ENCODE measurements at regions not wholly inside any gene's neighbourhood (a gene's known extent, or its start where the extent isn't known, plus 50 kb on each side); places are given as distances from the start of the nearest gene placed in this dataset.

GRCh38 chr16:50868577-50868976, 126.7 kb downstream of the CYLD start:
- intact Hi-C loops (cut with micrococcal nuclease), result no loop called here
- Histone ChIP-seq H3K56ac (ENCODE audit: extremely low read depth, insufficient read depth, low read length) (no peak overlapping the region), H3K4ac (ENCODE audit: low read depth, low read length) (no peak overlapping the region), H2AK9ac (replicated peaks; ENCODE audit: low read depth, low read length, poor library complexity) (no peak overlapping the region), H2BK5ac (ENCODE audit: low read depth, low read length, poor library complexity, severe bottlenecking) (no peak overlapping the region), H3K36me3 (ENCODE audit: control insufficient read depth, insufficient read depth, low read length) (no peaks in the 10 kb centered on the region), H4K20me1 (ENCODE audit: insufficient read depth, low read length) (no peaks in the 10 kb centered on the region), H3K18ac (ENCODE audit: low read depth, low read length) (no peak overlapping the region), H4K5ac (ENCODE audit: low read depth, low read length) (no peak overlapping the region), H3K9me3 (ENCODE audit: control insufficient read depth, insufficient read depth, low read length) (no peaks in the 10 kb centered on the region), H3K79me1 (ENCODE audit: low read depth in 1 of 2, low read length in 2 of 2) (no peaks in the 10 kb centered on the region), H3K4me2 (ENCODE audit: low read depth, low read length) (no peak overlapping the region), H3K9me1 (ENCODE audit: insufficient read depth, low read length) (no peaks in the 10 kb centered on the region), H4K91ac (ENCODE audit: insufficient read depth, low read depth, low read length) (no peak overlapping the region), H2BK15ac (ENCODE audit: low read depth, low read length) (no peak overlapping the region), H3K14ac (replicated peaks; ENCODE audit: low read depth, low read length) (no peak overlapping the region), H3K9ac (ENCODE audit: low read depth, low read length) (no peak overlapping the region), H2AFZ (replicated peaks; ENCODE audit: low read length, poor library complexity) (no peak overlapping the region), H3K4me3 (ENCODE audit: insufficient read depth, low read depth, low read length) (no peak overlapping the region), H3K4me1 (ENCODE audit: control insufficient read depth, insufficient read depth, low read length) (no peaks in the 10 kb centered on the region), H3K27me3 (ENCODE audit: control insufficient read depth, insufficient read depth, low read length) (no peaks in the 10 kb centered on the region; the same call in 1 of the 2 replicates), H4K8ac (ENCODE audit: low read depth in 2 of 2, low read length in 2 of 2) (no peak overlapping the region), H2AK5ac (ENCODE audit: low read depth, low read length) (no peak overlapping the region), H2BK20ac (ENCODE audit: low read depth, low read length) (no peak overlapping the region), H3K23ac (ENCODE audit: low read depth, low read length) (no peak overlapping the region), H3K27ac (ENCODE audit: insufficient read depth, low read length) (no peak overlapping the region), H2BK120ac (ENCODE audit: low read depth, low read length) (no peak overlapping the region)
- ChIA-PET POLR2A (ENCODE audit: unreplicated experiment) (no interaction called here), CTCF (interaction anchor here (0.6 kb wide), 1 partner anchor 32 kb away, joined by 3 read pairs; no protein-coding TSS in a partner anchor)
- dilution Hi-C loops (cut with HindIII; ENCODE audit: low sequenced_read_pairs, unreplicated experiment), result no loop called here
- TF ChIP-seq NFE2L2 (IDR thresholded peaks at IDR 0.05; ENCODE audit: low read depth, low read length) (no peak), RCOR1 (IDR thresholded peaks at IDR 0.05; ENCODE audit: insufficient replicate concordance, low read length) (no peak), RAD21 (IDR thresholded peaks at IDR 0.05; ENCODE audit: low read length) (no peak), CEBPB (IDR thresholded peaks at IDR 0.05; ENCODE audit: low read depth, low read length) (no peak), MXI1 (IDR thresholded peaks at IDR 0.05; ENCODE audit: borderline replicate concordance, low read depth, low read length) (no peak), USF2 (IDR thresholded peaks at IDR 0.05; ENCODE audit: low read depth, low read length) (no peak), POLR2A (IDR thresholded peaks at IDR 0.05; ENCODE audit: low read depth, low read length) (no peak), RFX5 (IDR thresholded peaks at IDR 0.05; ENCODE audit: low read depth, low read length) (no peak), MAZ (IDR thresholded peaks at IDR 0.05; ENCODE audit: borderline replicate concordance, low read depth, low read length) (no peak), MAFK (IDR thresholded peaks at IDR 0.05; ENCODE audit: low read depth, low read length) (no peak), CTCF (conservative IDR thresholded peaks at IDR 0.05; ENCODE audit: low read depth, low read length) (no peak), BHLHE40 (IDR thresholded peaks at IDR 0.05; ENCODE audit: low read depth, low read length) (no peak), ELK1 (IDR thresholded peaks at IDR 0.05; ENCODE audit: borderline replicate concordance, low read depth, low read length) (no peak)
- BruUV-seq (replicated peaks), result no TSS peak
- ATAC-seq (ENCODE audit: low read depth), result no peak
- in situ Hi-C loops (cut with MboI; ENCODE audit: low sequenced_read_pairs), result no loop called here
- DNase-seq, result no peak

Data from IMR-90 (cell line).